Breast epithelium (tissue), 3 donors: ENCODE measurements at regions not wholly inside any gene's neighbourhood (a gene's known extent, or its start where the extent isn't known, plus 50 kb on each side); places are given as distances from the start of the nearest gene placed in this dataset.

ENCODE experiments used
- CTCF ChIP-seq, 3 donors: fragments of 450-650 bp; IDR thresholded peaks; one replicate each; pipeline ENCODE4 v1.5.1; 2016 to 2017; ENCODE audit warnings: antibody characterized with exemption in 3 of 3, mild to moderate bottlenecking in 3 of 3, moderate library complexity in 3 of 3
- POLR2A ChIP-seq: fragments of 450-650 bp; IDR thresholded peaks from one replicate; pipeline ENCODE4 v1.6.1; 2016; ENCODE audit warnings: antibody characterized with exemption, mild to moderate bottlenecking, moderate library complexity

- TF ChIP-seq CTCF (IDR thresholded peaks at IDR 0.05), result no peak
- no peak for TF ChIP-seq POLR2A
Measured at GRCh38 chr9:113677569-113677968, 198.5 kb upstream of the ZNF618 start.
